ENCODE measurements at regions not wholly inside any gene's neighbourhood (a gene's known extent, or its start where the extent isn't known, plus 50 kb on each side); places are given as distances from the start of the nearest gene placed in this dataset.

GRCh38 chr11:81870066-81870412 is 863.6 kb downstream of the FAM181B start:
- no peak overlapping the region for H3K4me3 ChIP-seq (ENCODE audit: low read length)
- intact Hi-C loops (cut with micrococcal nuclease), result no loop called here
- H4K20me1 ChIP-seq (ENCODE audit: low read length), result no peaks in the 10 kb centered on the region
- H3K9ac ChIP-seq (ENCODE audit: low read length), result no peak overlapping the region
- H2AFZ ChIP-seq (ENCODE audit: low read length), result no peak overlapping the region
- no peaks in the 10 kb centered on the region for H3K4me1 ChIP-seq (ENCODE audit: insufficient read depth, low read length)
- no peak overlapping the region for H3K4me2 ChIP-seq (ENCODE audit: low read length)
- no peak overlapping the region for H3K27ac ChIP-seq (ENCODE audit: low read length)
- H3F3A ChIP-seq (ENCODE audit: low read length, unreplicated experiment), result no peaks in the 10 kb centered on the region
- DNase-seq, result no peak
- H3K27me3 ChIP-seq (ENCODE audit: low read length), result no peaks in the 10 kb centered on the region
- no peaks in the 10 kb centered on the region for H3K79me2 ChIP-seq (ENCODE audit: low read length)
- no peak for TF ChIP-seq CTCF (conservative IDR thresholded peaks at IDR 0.05; ENCODE audit: low read depth, low read length)
- 0 out of 2 replicates have a peak, but pooled peaks cover 7% of the 10 kb centered on the region for H3K9me3 ChIP-seq (ENCODE audit: low read length)
- no peak for ATAC-seq
- no peaks in the 10 kb centered on the region for H3K9me2 ChIP-seq (replicated peaks; ENCODE audit: low read length)
- ChIA-PET CTCF (no interaction called here), POLR2A (ENCODE audit: unreplicated experiment) (no interaction called here)
- no peaks in the 10 kb centered on the region for H3K36me3 ChIP-seq (ENCODE audit: low read depth, low read length)
- no TSS peak for BruUV-seq (replicated peaks)

- ATAC-seq, result no peak
- Histone ChIP-seq H3K79me2 (ENCODE audit: low read length) (no peaks in the 10 kb centered on the region), H3K9me3 (ENCODE audit: low read length) (0 out of 2 replicates have a peak, but pooled peaks cover 7% of the 10 kb centered on the region), H3K27ac (ENCODE audit: low read length) (no peak overlapping the region), H3K9me2 (replicated peaks; ENCODE audit: low read length) (no peaks in the 10 kb centered on the region), H3K9ac (ENCODE audit: low read length) (no peak overlapping the region), H3F3A (ENCODE audit: low read length, unreplicated experiment) (no peaks in the 10 kb centered on the region), H2AFZ (ENCODE audit: low read length) (no peak overlapping the region), H3K4me3 (ENCODE audit: low read length) (no peak overlapping the region), H3K4me1 (ENCODE audit: insufficient read depth, low read length) (no peaks in the 10 kb centered on the region), H3K27me3 (ENCODE audit: low read length) (no peaks in the 10 kb centered on the region), H3K36me3 (ENCODE audit: low read depth, low read length) (no peaks in the 10 kb centered on the region), H3K4me2 (ENCODE audit: low read length) (no peak overlapping the region), H4K20me1 (ENCODE audit: low read length) (no peaks in the 10 kb centered on the region)
- ChIA-PET CTCF (no interaction called here), POLR2A (ENCODE audit: unreplicated experiment) (no interaction called here)
- BruUV-seq (replicated peaks), result no TSS peak
- TF ChIP-seq EZH2 (IDR thresholded peaks at IDR 0.05; ENCODE audit: low read length, unreplicated experiment), result no peak
- TF ChIP-seq EZH2phosphoT487 (IDR thresholded peaks at IDR 0.05; ENCODE audit: borderline replicate concordance, low read length), result no peak
- no peak for TF ChIP-seq CTCF (conservative IDR thresholded peaks at IDR 0.05; ENCODE audit: low read depth, low read length)
- DNase-seq, result no peak
- intact Hi-C loops (cut with micrococcal nuclease), result no loop called here
Measured at GRCh38 chr11:81869351-81870065, 864.2 kb downstream of the FAM181B start.

DNA sequence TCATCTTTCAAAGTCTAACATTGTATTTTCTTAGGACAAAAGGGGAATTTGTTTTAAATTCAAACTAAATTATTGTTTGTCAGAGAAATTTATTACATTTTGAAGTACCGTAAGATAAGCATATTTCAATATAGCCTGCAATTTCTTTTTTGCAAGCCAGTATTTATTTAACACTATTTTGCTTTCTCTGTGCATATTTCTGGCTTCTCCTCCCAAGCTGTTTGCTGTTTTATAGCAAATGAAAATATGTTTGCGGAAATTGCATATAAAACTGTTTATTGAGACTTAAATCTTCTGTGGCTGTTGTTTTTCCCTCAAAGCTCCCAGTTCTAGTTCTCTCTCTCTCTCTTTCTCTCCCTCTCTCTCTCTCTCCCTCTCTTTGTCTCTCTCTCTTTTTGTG is 866.8 kb downstream of the FAM181B start:
- Histone ChIP-seq H3K9me2 (replicated peaks; ENCODE audit: low read length) (no peaks in the 10 kb centered on the region), H2AFZ (ENCODE audit: low read length) (no peak overlapping the region), H3K27ac (ENCODE audit: low read length) (no peak overlapping the region), H4K20me1 (ENCODE audit: low read length) (no peaks in the 10 kb centered on the region), H3K36me3 (ENCODE audit: low read depth, low read length) (no peaks in the 10 kb centered on the region), H3K9ac (ENCODE audit: low read length) (no peak overlapping the region), H3K27me3 (ENCODE audit: low read length) (no peaks in the 10 kb centered on the region), H3K4me3 (ENCODE audit: low read length) (no peak overlapping the region), H3K79me2 (ENCODE audit: low read length) (no peaks in the 10 kb centered on the region), H3K9me3 (ENCODE audit: low read length) (peaks cover 11% of the 10 kb centered on the region; the same call in 1 of the 2 replicates), H3F3A (ENCODE audit: low read length, unreplicated experiment) (no peaks in the 10 kb centered on the region), H3K4me2 (ENCODE audit: low read length) (no peak overlapping the region), H3K4me1 (ENCODE audit: insufficient read depth, low read length) (no peaks in the 10 kb centered on the region)
- no TSS peak for BruUV-seq (replicated peaks)
- ChIA-PET CTCF (no interaction called here), POLR2A (ENCODE audit: unreplicated experiment) (no interaction called here)
- intact Hi-C loops (cut with micrococcal nuclease), result no loop called here
- ATAC-seq (no peak), DNase-seq (no peak)
- TF ChIP-seq EZH2phosphoT487 (IDR thresholded peaks at IDR 0.05; ENCODE audit: borderline replicate concordance, low read length), result no peak

All from PC-3 (cell line).